ENCODE measurements at regions not wholly inside any gene's neighbourhood (a gene's known extent, or its start where the extent isn't known, plus 50 kb on each side); places are given as distances from the start of the nearest gene placed in this dataset.

DNA sequence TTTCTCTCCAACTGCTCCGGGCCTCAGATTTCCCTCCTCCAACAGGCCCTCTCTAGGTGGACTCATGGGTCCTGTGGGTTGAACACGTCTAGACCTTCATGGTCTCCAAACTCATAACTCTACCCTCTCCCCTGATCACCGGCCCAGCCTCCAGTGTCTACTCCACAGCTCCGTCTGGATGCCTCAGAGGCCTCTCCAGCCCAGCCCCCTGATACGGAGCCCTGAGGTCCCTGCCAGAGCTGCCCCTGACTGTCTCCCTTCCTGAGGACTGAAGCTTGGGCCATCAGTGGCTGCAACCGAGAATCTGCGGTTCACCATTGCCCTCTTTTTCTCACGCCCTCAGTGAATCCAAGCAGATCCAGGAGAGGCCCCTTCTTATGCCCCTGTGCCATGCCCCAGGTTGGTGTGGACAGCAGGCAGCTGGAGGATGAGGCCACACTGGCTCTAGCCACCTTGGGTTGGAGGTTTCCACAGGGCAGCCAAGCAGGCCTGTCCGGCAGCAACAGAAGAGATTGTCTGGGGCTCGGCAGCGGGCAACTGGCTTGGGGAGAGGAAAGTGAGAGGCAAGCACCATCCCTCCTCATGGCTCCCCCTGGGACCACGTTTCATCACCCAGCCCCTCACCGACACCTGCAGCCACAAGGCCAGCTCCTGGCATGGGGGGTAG, 104.6 kb upstream of the FGF3 start:
- DNase-seq (peak in 1 of 4 donors; percentile 45), ATAC-seq (no peak)
- no peak overlapping the region for H3K27ac ChIP-seq
- no peaks in the 10 kb centered on the region for H3K9me3 ChIP-seq
- peaks cover 0 to 91% of the 10 kb centered on the region in 2 donors for H3K27me3 ChIP-seq
- TF ChIP-seq CTCF (IDR thresholded peaks at IDR 0.05) = no peak
- H3K4me1 ChIP-seq = peaks cover 0 to 9% of the 10 kb centered on the region in 2 donors
- intact Hi-C loops (cut with DNase I) = no loop called here
- H3K4me3 ChIP-seq = no peak overlapping the region
- H3K36me3 ChIP-seq = no peaks in the 10 kb centered on the region

DNA sequence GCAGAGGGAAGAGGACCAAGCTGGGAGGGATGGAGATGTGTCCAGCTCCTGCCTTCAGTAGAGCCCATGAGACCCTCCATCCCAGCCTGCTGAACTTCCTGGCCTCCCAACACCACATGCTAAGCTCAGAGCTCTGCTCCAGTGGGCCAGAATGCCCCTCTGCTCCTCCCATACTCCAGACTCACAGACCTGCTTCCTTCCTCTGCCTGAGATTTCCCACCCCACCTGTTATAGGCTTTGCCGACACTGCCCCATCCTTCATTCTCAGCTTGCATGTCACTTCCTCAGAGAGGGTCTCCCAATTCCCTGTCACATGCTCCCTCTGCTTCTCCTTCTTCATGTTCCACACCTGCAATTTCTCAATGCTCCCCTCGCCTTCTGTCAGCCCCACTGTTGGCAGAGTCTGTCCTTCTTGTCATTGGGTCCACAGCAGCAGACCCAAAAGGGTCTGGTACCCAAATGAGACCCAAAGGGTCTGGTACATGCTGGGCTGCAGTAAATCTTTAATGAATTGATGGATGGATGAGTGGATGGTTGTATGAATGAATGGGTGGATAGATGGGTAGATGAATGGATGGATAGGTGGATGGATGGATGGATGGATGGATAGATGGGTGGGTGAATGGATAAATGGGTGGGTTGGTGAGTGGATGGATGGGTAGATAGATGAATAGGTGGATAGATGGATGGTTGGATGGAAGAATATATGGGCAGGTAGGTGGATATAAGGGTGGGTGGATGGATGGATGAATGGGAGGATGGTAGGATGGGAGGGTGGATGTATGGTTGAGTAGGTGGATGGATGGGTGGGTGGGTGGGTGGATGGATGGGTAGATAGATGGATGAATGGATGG, 105.3 kb upstream of the FGF3 start:
- H3K36me3 ChIP-seq = no peaks in the 10 kb centered on the region
- H3K4me1 ChIP-seq = peaks cover 0 to 5% of the 10 kb centered on the region in 2 donors
- no peak overlapping the region for H3K4me3 ChIP-seq
- no peak for DNase-seq
- H3K27me3 ChIP-seq = peaks cover 0 to 88% of the 10 kb centered on the region in 2 donors
- no peak overlapping the region for H3K27ac ChIP-seq
- intact Hi-C loops (cut with DNase I) = no loop called here
- no peak for ATAC-seq
- no peak for TF ChIP-seq CTCF (IDR thresholded peaks at IDR 0.05)
- no peaks in the 10 kb centered on the region for H3K9me3 ChIP-seq

DNA sequence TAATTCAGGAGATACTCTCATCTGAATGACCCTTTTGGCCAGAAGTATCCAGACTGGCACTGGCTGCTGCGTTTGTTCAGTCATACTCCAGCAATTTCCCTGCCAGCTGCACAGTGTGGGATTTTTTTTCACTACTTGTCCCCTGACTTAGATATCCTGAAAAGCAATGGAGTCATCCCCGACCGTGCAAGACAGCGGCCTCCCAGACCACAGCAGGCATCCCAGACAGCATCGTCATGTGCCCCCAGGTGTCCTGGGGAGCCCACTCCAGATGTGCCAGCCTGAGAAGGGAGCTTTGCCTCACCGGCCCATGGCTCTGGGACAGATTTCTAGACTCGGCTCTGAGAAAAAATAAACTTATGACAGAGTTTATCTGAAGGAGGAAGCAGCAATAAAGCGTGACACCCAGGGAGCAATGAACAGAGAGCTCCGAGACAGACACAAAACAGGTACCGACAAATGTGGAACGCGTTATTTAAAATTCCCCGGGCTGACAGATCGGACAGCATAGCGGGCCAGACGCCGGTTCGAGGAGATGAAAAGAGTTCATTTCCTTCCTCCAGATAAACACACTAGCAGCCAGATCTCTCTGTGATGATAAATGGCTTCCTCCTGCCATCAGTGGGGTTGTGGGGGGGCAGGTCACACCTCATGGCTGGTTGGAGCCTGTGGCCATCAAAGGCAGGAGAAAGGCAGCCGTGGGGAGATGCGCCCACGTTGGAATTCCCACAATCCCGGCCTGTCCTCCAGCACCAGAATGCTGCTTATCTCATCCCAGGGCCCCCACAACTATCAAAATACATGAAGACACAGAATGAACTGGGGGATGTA, 106.4 kb upstream of the FGF3 start:
- Histone ChIP-seq H3K36me3 (no peaks in the 10 kb centered on the region), H3K4me3 (no peak overlapping the region), H3K9me3 (no peaks in the 10 kb centered on the region), H3K27me3 (peaks cover 0 to 82% of the 10 kb centered on the region in 2 donors), H3K27ac (no peak overlapping the region), H3K4me1 (peaks cover 0 to 5% of the 10 kb centered on the region in 2 donors)
- peak in 3 of 4 donors; percentile 22 to 39 (median 24) for DNase-seq
- intact Hi-C loops (cut with DNase I) = no loop called here
- ATAC-seq = no peak
- no peak for TF ChIP-seq CTCF (IDR thresholded peaks at IDR 0.05)

DNA sequence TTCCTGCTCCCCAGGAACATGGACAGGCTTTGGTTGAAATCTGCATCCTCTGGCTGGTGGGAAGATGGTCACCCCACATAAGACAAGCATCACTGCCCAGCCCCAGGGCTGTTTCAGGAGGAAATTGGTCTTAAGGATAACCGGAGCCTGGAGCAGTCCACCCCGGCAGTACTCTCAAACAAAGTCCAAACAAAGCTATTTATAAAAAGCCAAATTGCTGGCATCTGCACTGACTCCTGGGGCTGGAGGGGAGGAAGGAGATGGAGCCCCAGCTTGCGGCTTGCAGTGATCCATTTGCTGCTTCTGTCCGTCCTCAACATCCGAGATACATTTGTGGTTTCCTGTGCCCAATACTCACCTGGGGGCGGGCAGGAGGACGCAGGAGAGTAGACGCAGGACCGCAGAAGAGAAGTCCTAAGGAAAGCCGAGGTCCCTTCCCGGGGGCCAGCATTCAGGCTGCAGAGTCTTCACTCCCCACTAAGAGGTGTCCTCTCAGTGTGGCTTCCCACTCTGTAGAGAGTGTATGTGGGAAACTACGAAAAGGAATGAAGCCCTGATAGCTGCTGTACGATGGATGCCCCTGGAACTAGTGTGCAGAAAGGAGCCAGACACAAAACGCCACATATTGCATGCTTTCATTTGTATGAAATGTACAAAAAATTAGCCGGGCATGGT, 107.3 kb upstream of the FGF3 start:
- DNase-seq = peak in 1 of 4 donors; percentile 4
- H3K27me3 ChIP-seq = peaks cover 0 to 80% of the 10 kb centered on the region in 2 donors

More for the DNA sequence above, 107.3 kb upstream of the FGF3 start:
- intact Hi-C loops (cut with DNase I) = no loop called here
- no peak overlapping the region for H3K4me3 ChIP-seq
- no peaks in the 10 kb centered on the region for H3K36me3 ChIP-seq
- peaks cover 0 to 5% of the 10 kb centered on the region in 2 donors for H3K4me1 ChIP-seq
- H3K9me3 ChIP-seq = no peaks in the 10 kb centered on the region
- H3K27ac ChIP-seq = no peak overlapping the region
- TF ChIP-seq CTCF (IDR thresholded peaks at IDR 0.05) = no peak
- no peak for ATAC-seq

Measured in left lung (tissue), 4 donors.